Limb (tissue), 2 donors: ENCODE measurements at regions not wholly inside any gene's neighbourhood (a gene's known extent, or its start where the extent isn't known, plus 50 kb on each side); places are given as distances from the start of the nearest gene placed in this dataset.

Source experiments
- DNase-seq, 2 donors: peaks; one replicate each; pipeline ENCODE4 v3.0.0-alpha.2; 2016; ENCODE audit errors: extremely low spot score in 2 of 2

GRCh38 chr18:51813740-51814139 is 526.3 kb upstream of the DCC start:
- no peak for DNase-seq

GRCh38 chr18:51821610-51822009 is 518.4 kb upstream of the DCC start:
- no peak for DNase-seq

GRCh38 chr18:51824746-51825145 is 515.3 kb upstream of the DCC start:
- DNase-seq = no peak

- no peak for DNase-seq
These were observed 506.1 kb upstream of the DCC start for GRCh38 chr18:51833850-51834249.

DNA sequence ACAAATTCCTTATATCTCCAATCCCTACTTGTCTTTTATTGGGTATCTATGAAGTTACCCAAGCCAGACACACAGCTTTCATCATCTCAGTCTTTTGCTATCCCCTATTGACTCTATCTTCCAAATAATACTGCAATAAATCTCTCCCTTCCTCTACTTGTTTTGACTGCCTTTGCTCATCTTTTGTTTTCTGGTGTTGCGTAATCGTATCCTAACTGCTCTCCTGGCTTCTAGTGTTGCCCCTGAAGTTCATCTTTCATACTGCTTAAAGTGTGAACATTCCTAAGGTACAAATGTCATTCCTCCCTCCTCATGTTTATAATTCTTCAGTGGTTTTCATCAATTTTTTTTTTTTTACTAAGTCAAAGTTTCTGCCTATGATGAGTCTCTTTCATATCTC is 491.3 kb upstream of the DCC start:
- no peak for DNase-seq

GRCh38 chr18:51852681-51853080 is 487.3 kb upstream of the DCC start:
- DNase-seq = no peak

- DNase-seq = no peak
These were observed 482.0 kb upstream of the DCC start for GRCh38 chr18:51857989-51858388.

DNA sequence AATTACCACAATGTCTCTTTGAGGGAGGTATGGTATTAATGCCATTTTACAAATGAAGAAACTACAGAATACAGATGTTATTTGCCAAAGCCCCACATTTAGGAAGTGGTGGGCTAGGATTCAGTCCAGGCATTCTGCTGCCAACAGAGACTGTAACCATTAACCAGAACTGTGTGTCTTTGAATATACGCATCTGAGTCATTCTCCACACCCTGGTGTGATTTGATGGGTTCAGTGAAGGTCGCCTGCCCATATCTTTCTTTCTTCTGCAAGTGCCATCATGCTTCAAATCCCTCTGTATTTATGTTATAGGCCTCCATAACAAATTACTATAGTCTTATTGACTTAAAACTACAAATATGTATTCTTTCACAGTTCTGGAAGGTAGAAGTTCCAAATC is 479.0 kb upstream of the DCC start:
- DNase-seq = no peak

- DNase-seq = no peak
These were observed 477.8 kb upstream of the DCC start for GRCh38 chr18:51862051-51862715.

DNA sequence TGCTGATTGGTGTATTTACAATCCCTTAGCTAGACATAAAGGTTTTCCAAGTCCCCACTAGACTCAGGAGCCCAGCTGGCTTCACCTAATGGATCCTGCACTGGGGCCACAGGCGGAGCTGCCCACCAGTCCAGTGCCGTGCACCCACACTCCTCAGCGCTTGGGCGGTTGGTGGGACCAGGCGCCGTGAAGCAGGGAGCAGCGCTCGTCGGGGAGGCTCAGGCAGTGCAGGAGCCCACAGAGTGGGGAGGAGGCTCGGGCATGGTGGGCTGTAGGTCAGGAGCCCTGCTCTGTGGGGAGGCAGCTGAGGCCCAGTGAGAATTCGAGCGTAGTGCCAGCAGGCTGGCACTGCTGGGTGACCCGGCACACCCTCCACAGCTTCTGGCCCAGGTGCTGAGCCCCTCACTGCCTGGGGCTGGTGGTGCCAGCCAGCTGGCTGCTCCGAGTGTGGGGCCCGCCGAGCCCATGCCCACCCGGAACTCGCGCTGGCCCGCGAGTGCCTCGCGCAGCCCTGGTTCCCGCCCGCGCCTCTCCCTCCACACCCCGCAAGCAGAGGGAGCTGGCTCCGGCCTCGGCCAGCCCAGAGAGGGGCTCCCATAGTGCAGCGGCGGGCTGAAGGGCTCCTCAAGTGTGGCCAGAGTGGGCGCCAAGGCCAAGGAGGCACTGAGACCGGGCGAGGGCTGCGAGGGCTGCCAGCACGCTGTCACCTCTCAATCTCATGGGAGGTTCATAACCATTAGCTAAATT is 475.6 kb upstream of the DCC start:
- DNase-seq = no peak

- no peak for DNase-seq
These were observed 474.5 kb upstream of the DCC start for GRCh38 chr18:51865538-51865937.

DNA sequence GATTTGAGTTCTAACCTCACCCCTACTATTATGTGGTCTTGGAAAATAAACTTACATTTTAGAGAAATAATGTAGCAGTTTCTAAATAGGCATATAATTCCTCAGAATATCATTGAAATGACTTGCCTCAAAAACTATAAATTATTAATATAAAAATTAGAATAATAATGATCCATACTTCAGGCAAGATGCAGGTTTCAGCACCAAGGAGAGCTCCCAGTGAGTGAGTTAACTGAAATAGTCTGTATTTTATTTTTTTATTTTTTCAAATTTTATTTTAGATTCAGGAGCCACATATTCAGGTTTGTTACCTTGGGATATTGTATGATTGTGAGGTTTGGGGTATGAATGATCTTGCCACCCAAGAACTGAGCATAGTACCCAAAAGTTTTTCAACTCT is 472.2 kb upstream of the DCC start:
- DNase-seq = peak; percentile 37 to 47

GRCh38 chr18:51878724-51879123 is 461.3 kb upstream of the DCC start:
- DNase-seq = no peak

DNA sequence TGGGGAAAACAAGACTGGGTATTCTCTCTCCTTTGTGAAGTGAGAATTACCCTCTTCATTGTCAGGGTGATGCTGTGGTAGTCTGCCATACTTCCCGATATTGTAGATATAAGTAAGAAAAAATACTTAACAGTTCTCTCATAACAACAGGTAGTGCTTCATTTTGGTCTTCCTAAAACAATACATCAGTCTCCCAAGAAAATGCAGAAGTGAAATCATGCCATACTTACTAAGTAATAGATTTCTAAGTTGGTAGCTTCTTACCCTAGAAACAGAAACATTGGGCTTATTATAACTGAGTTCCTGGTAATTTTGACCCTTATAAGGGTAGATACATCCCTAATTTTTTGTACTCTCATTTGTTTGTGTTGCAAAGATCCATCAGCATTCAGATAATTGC is 460.7 kb upstream of the DCC start:
- DNase-seq = no peak

DNA sequence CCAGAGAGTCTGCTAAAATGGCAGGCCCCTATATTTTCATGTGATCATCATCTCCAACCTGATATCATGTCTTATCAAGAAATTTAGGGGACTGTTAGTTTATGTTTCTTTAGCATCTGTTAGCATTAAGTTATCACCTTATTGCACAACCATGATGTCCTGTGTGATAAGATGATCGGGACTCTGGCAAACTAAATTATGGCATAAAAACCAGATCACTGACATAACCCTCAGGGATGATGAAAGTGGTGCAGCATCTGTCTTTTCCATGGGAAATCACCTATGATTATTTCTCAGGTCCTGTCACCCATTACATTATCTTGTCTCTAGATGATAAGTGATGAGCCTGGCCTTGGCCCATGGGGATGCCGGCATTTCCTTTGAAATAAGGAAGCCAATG is 458.6 kb upstream of the DCC start:
- no peak for DNase-seq

DNA sequence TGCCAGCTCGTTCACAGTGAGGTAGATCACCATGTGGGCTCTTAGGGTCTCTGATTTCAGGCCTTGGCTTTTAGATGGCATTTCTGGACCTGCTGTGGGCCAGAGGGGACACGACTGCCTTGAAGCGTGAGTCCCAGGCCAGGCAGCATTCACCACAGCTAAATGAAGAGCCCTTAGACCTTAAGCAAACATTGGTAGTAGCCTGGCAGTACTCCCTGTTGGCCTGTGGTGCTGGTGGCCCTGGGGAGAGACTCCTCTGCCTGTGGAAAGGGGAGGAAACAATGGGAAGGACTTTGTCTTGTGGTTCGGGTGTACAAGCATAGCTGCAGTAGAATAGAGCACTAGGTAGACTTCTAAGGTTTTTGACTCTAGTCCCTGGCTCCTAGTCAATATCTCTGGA is 456.0 kb upstream of the DCC start:
- no peak for DNase-seq

- no peak for DNase-seq
These were observed 449.2 kb upstream of the DCC start for GRCh38 chr18:51890762-51891161.

DNA sequence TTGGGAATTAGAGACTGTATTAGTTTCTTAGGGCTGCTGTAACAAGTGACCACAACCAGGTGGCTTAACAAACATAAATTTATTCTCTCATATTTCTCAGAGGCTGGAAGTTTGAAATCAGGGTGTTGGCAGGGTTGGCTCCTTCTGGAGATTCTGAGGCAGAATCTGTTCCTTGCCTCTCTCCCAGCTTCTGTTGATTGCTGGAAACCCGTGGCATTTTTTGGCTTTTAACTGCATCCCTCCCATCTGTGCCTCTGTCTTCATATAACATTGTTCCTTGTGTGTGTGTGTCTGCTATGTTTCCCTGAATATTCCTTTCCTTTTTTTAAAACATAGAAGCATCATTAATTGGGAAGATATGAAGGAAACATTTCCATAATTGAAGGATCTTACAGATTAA is 448.1 kb upstream of the DCC start:
- DNase-seq = no peak

- DNase-seq = no peak
These were observed 442.1 kb upstream of the DCC start for GRCh38 chr18:51897884-51898283.

DNA sequence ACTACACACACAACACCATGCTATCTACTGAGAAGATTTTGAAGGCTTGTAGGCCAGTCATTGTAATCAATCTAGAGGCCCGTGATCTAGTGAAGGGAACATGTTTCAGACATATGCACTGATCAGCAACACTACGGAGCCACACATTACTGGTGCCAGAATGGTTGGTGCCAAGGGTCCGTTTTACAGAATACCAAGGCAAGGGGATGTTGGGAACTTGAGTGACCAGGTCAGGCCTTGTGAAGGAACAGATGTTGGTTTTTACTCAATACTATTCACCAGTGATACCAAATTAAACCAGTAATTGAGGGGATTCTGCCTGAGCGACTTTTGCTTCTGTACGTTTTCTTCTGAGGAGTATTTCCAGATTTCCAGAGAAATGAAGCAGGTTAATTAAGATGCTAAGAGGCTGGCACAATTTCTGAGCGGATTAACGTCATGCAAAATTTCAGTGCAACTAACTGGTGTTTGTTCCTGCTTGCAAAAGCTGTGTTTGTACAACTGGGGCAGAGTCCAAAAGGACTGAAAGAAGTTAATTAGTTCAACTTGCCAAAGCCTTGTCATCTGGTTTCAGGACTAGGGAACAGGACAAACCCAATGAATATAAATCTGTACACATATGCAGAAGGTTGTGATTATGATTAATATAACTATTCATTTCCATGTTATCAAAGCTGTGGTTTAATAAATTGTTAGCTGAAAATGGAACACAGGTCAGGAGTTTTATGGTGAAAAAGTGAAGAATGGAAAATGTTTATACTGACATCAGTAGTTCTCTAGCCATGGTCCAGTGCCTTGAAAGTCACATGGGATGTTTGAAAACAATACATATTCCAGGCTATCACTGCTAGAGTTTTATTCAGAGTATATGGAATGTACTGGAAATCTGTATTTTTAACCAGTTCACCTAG is 432.1 kb upstream of the DCC start:
- DNase-seq = no peak

DNA sequence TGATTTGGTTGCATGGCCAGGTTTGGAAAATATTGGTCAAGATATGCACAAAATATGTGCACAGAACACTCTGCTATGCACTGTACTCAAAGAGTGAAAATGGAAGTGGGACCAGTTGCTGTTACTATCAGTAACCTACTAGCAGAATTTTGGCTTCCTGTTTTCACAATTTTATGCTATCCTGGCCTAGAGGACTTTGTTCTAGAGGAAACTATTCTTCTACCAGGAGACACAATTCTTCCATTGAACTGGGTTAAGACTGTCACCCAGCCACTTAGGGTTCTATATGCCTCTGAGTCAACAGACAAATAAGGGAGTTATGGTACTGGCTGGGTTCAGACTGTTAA is 431.4 kb upstream of the DCC start:
- DNase-seq = no peak

DNA sequence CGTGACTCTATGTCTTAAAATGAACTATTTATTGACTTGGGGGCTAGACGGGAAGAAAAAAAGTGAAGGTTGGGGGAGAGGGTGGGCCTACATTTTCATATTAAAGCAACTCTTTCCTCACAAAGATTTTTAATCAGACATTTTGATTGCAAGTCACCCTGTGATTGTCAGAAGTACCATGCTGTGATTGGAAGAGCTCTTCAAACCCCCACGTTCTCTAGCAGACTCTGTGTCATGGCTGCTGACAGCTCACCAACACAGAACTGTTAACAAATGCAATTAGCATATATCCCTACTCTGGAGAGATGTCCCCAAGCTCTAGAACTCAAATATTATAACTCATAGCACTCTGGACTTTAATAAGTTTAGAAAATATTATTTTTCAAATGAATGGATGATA is 428.4 kb upstream of the DCC start:
- no peak for DNase-seq
